K562 (cell line): ENCODE measurements at regions not wholly inside any gene's neighbourhood (a gene's known extent, or its start where the extent isn't known, plus 50 kb on each side); places are given as distances from the start of the nearest gene placed in this dataset.

Experiments used
- ATF3 ChIP-seq, 2 experiments: fragments of 450-650 bp in 1 of 2; sonication (generic) in 1 of 2; formaldehyde crosslinking in 1 of 2; IDR thresholded peaks in 1 of 2; conservative IDR thresholded peaks in 1 of 2; 2 replicates each; pipeline versions ENCODE4 v1.6.1 to v1.8.1; 2016 to 2023; ENCODE audit warnings: mild to moderate bottlenecking in 2 of 2, moderate library complexity in 2 of 2, inconsistent platforms in 1 of 2, missing genetic modification reagents in 1 of 2
- ATF4 ChIP-seq: fragments of 450-650 bp; formaldehyde crosslinking; IDR thresholded peaks from 2 replicates; pipeline ENCODE4 v1.4.0; 2022; ENCODE audit warnings: mild to moderate bottlenecking, moderate library complexity
- CBFA2T3 ChIP-seq: fragments of 450-650 bp; IDR thresholded peaks from 2 replicates; pipeline ENCODE4 v1.6.1; 2017
- CC2D1A ChIP-seq: fragments of 450-650 bp; IDR thresholded peaks from 2 replicates; pipeline ENCODE4 v1.6.1; 2017; ENCODE audit warnings: mild to moderate bottlenecking
- CCNT2 ChIP-seq: IDR thresholded peaks from 2 replicates; pipeline ENCODE4 v1.6.1; 2011; ENCODE audit warnings: borderline replicate concordance, low read depth, mild to moderate bottlenecking, moderate library complexity, mixed read lengths, low read length; ENCODE audit not compliant: insufficient read length; ENCODE audit errors: extremely low read depth
- DPF2 ChIP-seq: fragments of 450-650 bp; IDR thresholded peaks from 2 replicates; pipeline ENCODE4 v1.6.1; 2016
- EP300 ChIP-seq: IDR thresholded peaks from 2 replicates; pipeline ENCODE4 v1.6.1; 2012; ENCODE audit warnings: low read length, improper control_type of control experiment
- ETV1 ChIP-seq: fragments of 450-650 bp; conservative IDR thresholded peaks from 2 replicates; pipeline ENCODE4 v1.6.1; 2016; ENCODE audit warnings: missing genetic modification characterization, control low read depth, low read depth, missing compliant biosample characterization
- EZH2 ChIP-seq: IDR thresholded peaks from 2 replicates; pipeline ENCODE4 v1.6.1; 2012; ENCODE audit warnings: low read depth, mild to moderate bottlenecking, inconsistent platforms, low read length, borderline replicate concordance
- FOSL1 ChIP-seq: fragments of 200-800 bp; sonication (Bioruptor generic); conservative IDR thresholded peaks from 2 replicates; pipeline ENCODE4 v1.6.1; 2016; ENCODE audit warnings: missing genetic modification characterization, missing compliant biosample characterization
- KLF16 ChIP-seq: IDR thresholded peaks from 2 replicates; pipeline ENCODE4 v1.6.1; 2016; ENCODE audit warnings: antibody characterized with exemption
- MEIS2 ChIP-seq: fragments of 450-650 bp; IDR thresholded peaks from 2 replicates; pipeline ENCODE4 v1.6.1; 2014; ENCODE audit warnings: mild to moderate bottlenecking; ENCODE audit not compliant: partially characterized antibody
- MTA2 ChIP-seq: fragments of 450-650 bp; IDR thresholded peaks from 2 replicates; pipeline ENCODE4 v1.6.1; 2016; ENCODE audit warnings: low read depth
- MYNN ChIP-seq, 2 experiments: sonication (generic); formaldehyde crosslinking in 1 of 2; IDR thresholded peaks; 2 replicates each; pipeline versions ENCODE4 v1.5.0 to v1.6.1; 2016 to 2020; ENCODE audit warnings: antibody characterized with exemption in 1 of 2, missing genetic modification reagents in 1 of 2
- NCOR1 ChIP-seq: fragments of 450-650 bp; IDR thresholded peaks from 2 replicates; pipeline ENCODE4 v1.6.1; 2016; ENCODE audit warnings: mild to moderate bottlenecking, moderate library complexity
- NFE2 ChIP-seq: IDR thresholded peaks from 2 replicates; pipeline ENCODE4 v1.6.1; 2014; ENCODE audit warnings: antibody characterized with exemption, low read depth
- NFXL1 ChIP-seq: fragments of 450-650 bp; formaldehyde crosslinking; IDR thresholded peaks from 2 replicates; pipeline ENCODE4 v1.4.0; 2021; ENCODE audit warnings: mild to moderate bottlenecking
- POLR2AphosphoS5 ChIP-seq: IDR thresholded peaks from 2 replicates; pipeline ENCODE4 v1.6.1; 2011; ENCODE audit warnings: mild to moderate bottlenecking, low read depth, low read length, moderate library complexity; ENCODE audit not compliant: control insufficient read depth, insufficient read depth
- POU5F1 ChIP-seq: fragments of 150-350 bp; IDR thresholded peaks from 2 replicates; pipeline ENCODE4 v1.6.1; 2014; ENCODE audit warnings: borderline replicate concordance, low read length, low read depth, mild to moderate bottlenecking; ENCODE audit not compliant: partially characterized antibody
- RUNX1 ChIP-seq: sonication (generic); IDR thresholded peaks from 2 replicates; pipeline ENCODE4 v1.6.1; 2016; ENCODE audit warnings: antibody characterized with exemption, low read depth
- TCF3 ChIP-seq: sonication (generic); formaldehyde crosslinking; IDR thresholded peaks from 2 replicates; pipeline ENCODE4 v1.4.0; 2020; ENCODE audit warnings: mild to moderate bottlenecking, missing genetic modification reagents
- TCFL5 ChIP-seq: fragments of 250-450 bp; sonication (Bioruptor Pico); conservative IDR thresholded peaks from 2 replicates; pipeline ENCODE4 v1.6.1; 2021; ENCODE audit warnings: mild to moderate bottlenecking, moderate library complexity, matching md5 sums
- TEAD4 ChIP-seq, 2 experiments: sonication (generic) in 1 of 2; formaldehyde crosslinking in 1 of 2; IDR thresholded peaks; 2 replicates each; pipeline versions ENCODE4 v1.6.1 to v1.8.0; 2012 to 2022; ENCODE audit warnings: borderline replicate concordance in 1 of 2, inconsistent platforms in 1 of 2, low read length in 1 of 2, mild to moderate bottlenecking in 1 of 2, missing genetic modification reagents in 1 of 2
- TRIM24 ChIP-seq, 2 experiments: fragments of 450-650 bp; IDR thresholded peaks; 2 replicates each; pipeline ENCODE4 v1.6.1; 2016
- ZNF384 ChIP-seq: IDR thresholded peaks from 2 replicates; pipeline ENCODE4 v1.6.1; 2012; ENCODE audit warnings: low read depth, low read length, improper control_type of control experiment
- ZNF766 ChIP-seq: fragments of 200-800 bp; sonication (Bioruptor generic); conservative IDR thresholded peaks from 2 replicates; pipeline ENCODE4 v1.6.1; 2016; ENCODE audit warnings: missing genetic modification characterization, missing compliant biosample characterization

GRCh38 chr6:88378639-88379038 is 212.5 kb upstream of the CNR1 start (continued):
- TF ChIP-seq FOSL1 (peak; percentile 45; the same call in 1 of the 2 replicates), CCNT2 (peak; percentile 31), MTA2 (peak; percentile 46; the same call in 1 of the 2 replicates), TEAD4 (IDR thresholded peaks at IDR 0.05; ENCODE audit: low read length) (peak; percentile 72), TEAD4 (CRISPR knock-in tag; IDR thresholded peaks at IDR 0.05; ENCODE audit: borderline replicate concordance) (no peak), ATF4 (CRISPR knock-in tag) (no peak), MEIS2 (peak; percentile 19), NFXL1 (CRISPR knock-in tag) (no peak), EP300 (peak; percentile 64; the same call in 1 of the 2 replicates), MYNN (IDR thresholded peaks at IDR 0.05) (0 out of 2 replicates have a peak, but pooled peaks have one; percentile 31), MYNN (CRISPR knock-in tag; IDR thresholded peaks at IDR 0.05) (no peak), RUNX1 (no peak), CC2D1A (0 out of 2 replicates have a peak, but pooled peaks have one; percentile 8), CBFA2T3 (peak; percentile 83), TCFL5 (CRISPR knock-in tag) (no peak), TCF3 (CRISPR knock-in tag) (peak; percentile 85), NCOR1 (peak; percentile 70), DPF2 (peak; percentile 53), ZNF766 (CRISPR knock-in tag) (0 out of 2 replicates have a peak, but pooled peaks have one; percentile 15), POLR2AphosphoS5 (0 out of 2 replicates have a peak, but pooled peaks have one; percentile 42), ATF3 (IDR thresholded peaks at IDR 0.05) (no peak), ATF3 (CRISPR knock-in tag; conservative IDR thresholded peaks at IDR 0.05) (0 out of 2 replicates have a peak, but pooled peaks have one; percentile 40), POU5F1 (no peak), EZH2 (no peak), KLF16 (peak; percentile 17; the same call in 1 of the 2 replicates), ETV1 (tag) (peak; percentile 31; the same call in 1 of the 2 replicates), NFE2 (peak; percentile 31; the same call in 1 of the 2 replicates), TRIM24 (IDR thresholded peaks at IDR 0.05) (0 out of 4 replicates have a peak, but pooled peaks of 1 of the 2 experiments have one; percentile 5), ZNF384 (peak; percentile 83)
- TF ChIP-seq, all 486 proteins: peak for 29
